MCF 10A (cell line): ENCODE measurements at regions not wholly inside any gene's neighbourhood (a gene's known extent, or its start where the extent isn't known, plus 50 kb on each side); places are given as distances from the start of the nearest gene placed in this dataset.

Experiments
- BruUV-seq: library from RNA; stranded (reverse); fragments of 400-500 nt; replicated peaks from 2 replicates; lab custom pipeline; 2021; lab: Mats Ljungman, UMichigan
- CTCF ChIA-PET: fragments of 300-600 bp; sonication (Branson Sonifier 250); formaldehyde crosslinking; extraction: SDS; loops from one replicate; lab custom pipeline; 2021; ENCODE audit warnings: antibody characterized with exemption, inconsistent platforms; lab: Yijun Ruan, JAX
- POLR2A ChIA-PET: fragments of 300-600, 350-650 bp; sonication (Branson Sonifier 250); formaldehyde crosslinking; extraction: SDS; loops from one replicate; lab custom pipeline; 2020; ENCODE audit warnings: antibody characterized with exemption, inconsistent platforms; lab: Yijun Ruan, JAX
- DNase-seq: peaks from one replicate; pipeline ENCODE4 v3.0.0-alpha.2; 2018; ENCODE audit not compliant: unreplicated experiment
- H3K27ac Mint-ChIP-seq: one replicate; pipeline ENCODE4 v1.8.0; 2022; ENCODE audit warnings: mild to moderate bottlenecking, low read depth, mixed read lengths; ENCODE audit not compliant: unreplicated experiment
- H3K27me3 Mint-ChIP-seq: one replicate; pipeline ENCODE4 v1.8.0; 2022; ENCODE audit warnings: mixed read lengths; ENCODE audit not compliant: insufficient read depth, unreplicated experiment
- H3K36me3 Mint-ChIP-seq: one replicate; pipeline ENCODE4 v1.8.0; 2022; ENCODE audit warnings: mild to moderate bottlenecking, moderate library complexity, mixed read lengths; ENCODE audit not compliant: insufficient read depth, unreplicated experiment
- H3K4me1 Mint-ChIP-seq: one replicate; pipeline ENCODE4 v1.8.0; 2022; ENCODE audit warnings: mixed read lengths; ENCODE audit not compliant: insufficient read depth, unreplicated experiment
- H3K4me3 Mint-ChIP-seq: one replicate; pipeline ENCODE4 v1.8.0; 2022; ENCODE audit warnings: mild to moderate bottlenecking, moderate library complexity, mixed read lengths; ENCODE audit not compliant: unreplicated experiment
- H3K9me3 Mint-ChIP-seq: one replicate; pipeline ENCODE4 v1.8.0; 2022; ENCODE audit warnings: mixed read lengths; ENCODE audit not compliant: unreplicated experiment
- intact Hi-C: fragments of 100-400 bp; cut with micrococcal nuclease; formaldehyde crosslinking; loops from 2 replicates; pipeline ENCODE4 v1.14.1; 2022
- TF ChIP-seq, protein P1 (sequence below): fragments of 200-600 bp; IDR thresholded peaks from one replicate; pipeline ENCODE4 v1.8.0; 2022; ENCODE audit warnings: antibody characterized with exemption, mild to moderate bottlenecking; ENCODE audit not compliant: unreplicated experiment

DNA sequence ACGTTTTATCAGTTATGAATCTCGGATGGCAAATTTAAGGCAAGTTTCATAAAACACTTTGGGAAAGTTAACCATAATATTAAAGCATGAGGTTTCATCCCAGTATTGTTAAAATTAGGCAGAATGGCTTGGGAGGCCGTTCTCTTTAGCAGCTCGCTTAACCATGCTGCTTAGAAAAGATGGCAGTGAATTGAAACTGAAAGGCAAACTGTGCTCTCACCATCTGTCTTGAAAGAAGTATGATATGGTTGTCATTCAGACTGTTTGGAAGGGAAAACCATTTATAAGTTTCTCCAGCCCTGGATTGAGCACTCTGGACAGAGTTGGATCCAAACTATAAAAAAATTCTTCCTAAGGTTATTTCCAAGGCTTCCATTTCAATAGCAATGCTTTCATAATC lies 332.3 kb upstream of the SUCLG2 start:
- DNase-seq: no peak
- TF ChIP-seq, protein P1, sequence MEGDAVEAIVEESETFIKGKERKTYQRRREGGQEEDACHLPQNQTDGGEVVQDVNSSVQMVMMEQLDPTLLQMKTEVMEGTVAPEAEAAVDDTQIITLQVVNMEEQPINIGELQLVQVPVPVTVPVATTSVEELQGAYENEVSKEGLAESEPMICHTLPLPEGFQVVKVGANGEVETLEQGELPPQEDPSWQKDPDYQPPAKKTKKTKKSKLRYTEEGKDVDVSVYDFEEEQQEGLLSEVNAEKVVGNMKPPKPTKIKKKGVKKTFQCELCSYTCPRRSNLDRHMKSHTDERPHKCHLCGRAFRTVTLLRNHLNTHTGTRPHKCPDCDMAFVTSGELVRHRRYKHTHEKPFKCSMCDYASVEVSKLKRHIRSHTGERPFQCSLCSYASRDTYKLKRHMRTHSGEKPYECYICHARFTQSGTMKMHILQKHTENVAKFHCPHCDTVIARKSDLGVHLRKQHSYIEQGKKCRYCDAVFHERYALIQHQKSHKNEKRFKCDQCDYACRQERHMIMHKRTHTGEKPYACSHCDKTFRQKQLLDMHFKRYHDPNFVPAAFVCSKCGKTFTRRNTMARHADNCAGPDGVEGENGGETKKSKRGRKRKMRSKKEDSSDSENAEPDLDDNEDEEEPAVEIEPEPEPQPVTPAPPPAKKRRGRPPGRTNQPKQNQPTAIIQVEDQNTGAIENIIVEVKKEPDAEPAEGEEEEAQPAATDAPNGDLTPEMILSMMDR: no peak
- intact Hi-C loops: no loop called here
- Mint-ChIP-seq H3K9me3 (peaks cover 7% of the 10 kb centered on the region), H3K36me3 (no peaks in the 10 kb centered on the region), H3K27me3 (no peaks in the 10 kb centered on the region), H3K4me1 (no peaks in the 10 kb centered on the region), H3K27ac (no peak overlapping the region), H3K4me3 (no peak overlapping the region)
- no TSS peak for BruUV-seq
- ChIA-PET CTCF (no interaction called here), POLR2A (no interaction called here)

DNA sequence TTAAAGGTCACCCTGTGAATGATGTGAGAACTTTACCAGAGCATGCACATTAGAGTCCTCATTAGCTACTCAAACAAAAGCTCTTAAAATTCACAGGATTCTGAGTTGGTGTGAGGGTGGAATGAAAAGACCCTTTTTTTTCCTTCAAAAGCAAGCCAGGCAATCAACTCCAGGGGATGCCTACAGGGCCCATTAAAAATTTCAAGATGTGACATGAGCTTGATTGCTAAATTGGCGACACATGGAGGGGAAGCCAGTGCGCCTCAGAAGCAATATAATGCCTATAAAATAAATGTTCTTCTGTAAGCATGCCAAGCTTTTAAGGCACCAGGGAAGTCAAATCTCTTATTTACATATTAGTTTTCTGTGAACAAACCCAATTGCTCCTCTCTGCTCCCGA lies 328.8 kb upstream of the SUCLG2 start:
- H3K27me3 Mint-ChIP-seq: peaks cover 4% of the 10 kb centered on the region
- CTCF ChIA-PET: interaction anchor here (1.5 kb wide), 1 partner anchor 1044 kb away, joined by 3 read pairs; no protein-coding TSS in a partner anchor
- no TSS peak for BruUV-seq

DNA sequence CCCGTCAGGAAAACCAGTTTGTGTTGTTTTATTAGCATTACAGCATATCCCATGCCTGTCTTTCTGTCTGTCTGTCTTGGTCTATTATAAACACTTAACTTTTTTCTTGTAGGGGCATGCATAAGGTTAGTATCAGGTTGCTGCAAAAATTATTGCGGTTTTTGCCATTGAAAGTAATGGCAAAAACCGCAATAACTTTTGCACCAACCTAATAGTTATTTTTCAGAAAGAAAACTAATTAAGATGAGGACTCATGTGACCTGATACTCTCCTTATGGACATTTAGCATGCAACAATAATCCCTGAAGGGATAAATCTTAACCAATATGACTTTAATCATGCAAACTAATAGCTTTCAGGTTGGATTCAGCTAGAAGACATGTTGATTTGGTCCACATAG lies 326.7 kb upstream of the SUCLG2 start:
- TF ChIP-seq, protein P1: no peak
- Mint-ChIP-seq H3K4me1 (no peaks in the 10 kb centered on the region), H3K36me3 (no peaks in the 10 kb centered on the region), H3K4me3 (no peak overlapping the region), H3K27ac (no peak overlapping the region), H3K9me3 (peaks cover 7% of the 10 kb centered on the region), H3K27me3 (peaks cover 19% of the 10 kb centered on the region)
- ChIA-PET CTCF (no interaction called here), POLR2A (no interaction called here)
- BruUV-seq: no TSS peak
- no peak for DNase-seq
- intact Hi-C loops: no loop called here

More for the DNA sequence above, 328.8 kb upstream of the SUCLG2 start:
- H3K27ac Mint-ChIP-seq: no peak overlapping the region
- POLR2A ChIA-PET: no interaction called here
- intact Hi-C loops: no loop called here
- no peak overlapping the region for H3K4me3 Mint-ChIP-seq
- peaks cover 7% of the 10 kb centered on the region for H3K9me3 Mint-ChIP-seq
- no peaks in the 10 kb centered on the region for H3K4me1 Mint-ChIP-seq
- DNase-seq: no peak
- H3K36me3 Mint-ChIP-seq: no peaks in the 10 kb centered on the region
- TF ChIP-seq, protein P1: no peak

DNA sequence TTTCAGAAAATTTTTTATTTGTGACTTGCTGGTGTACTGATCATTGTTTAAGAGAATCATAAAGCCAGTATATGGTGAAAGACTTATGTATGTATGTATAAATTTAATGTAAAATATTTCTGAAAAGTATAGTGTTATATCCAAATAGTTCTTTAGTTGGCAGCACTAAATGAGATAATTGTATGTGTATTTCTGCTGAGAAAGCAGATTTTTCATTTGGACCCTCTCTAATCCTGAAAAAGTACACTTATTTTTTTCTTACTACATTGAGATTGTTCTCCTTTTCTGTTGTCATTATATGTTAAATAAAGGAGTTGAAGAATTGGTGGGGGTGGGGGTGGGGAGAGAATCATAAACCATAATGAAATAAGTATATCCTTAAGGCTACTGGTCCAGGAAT lies 324.9 kb upstream of the SUCLG2 start:
- H3K27me3 Mint-ChIP-seq: peaks cover 32% of the 10 kb centered on the region
- CTCF ChIA-PET: interaction anchor here (0.7 kb wide), 1 partner anchor 32 kb away, joined by 3 read pairs; no protein-coding TSS in a partner anchor
- POLR2A ChIA-PET: no interaction called here

More for the DNA sequence above, 324.9 kb upstream of the SUCLG2 start:
- TF ChIP-seq, protein P1: no peak
- Mint-ChIP-seq H3K4me3 (no peak overlapping the region), H3K4me1 (no peaks in the 10 kb centered on the region), H3K36me3 (no peaks in the 10 kb centered on the region), H3K9me3 (peaks cover 3% of the 10 kb centered on the region), H3K27ac (no peak overlapping the region)
- DNase-seq: no peak
- BruUV-seq: no TSS peak
- intact Hi-C loops: no loop called here
